ENCODE measurements at regions not wholly inside any gene's neighbourhood (a gene's known extent, or its start where the extent isn't known, plus 50 kb on each side); places are given as distances from the start of the nearest gene placed in this dataset.

- no peak overlapping the region for H3K27ac Mint-ChIP-seq
- no peaks in the 10 kb centered on the region for H3K27me3 Mint-ChIP-seq
- H3K4me1 Mint-ChIP-seq (ENCODE audit: low read depth) = no peaks in the 10 kb centered on the region
- H3K36me3 Mint-ChIP-seq (ENCODE audit: low read depth) = no peaks in the 10 kb centered on the region
- no peaks in the 10 kb centered on the region for H3K9me3 Mint-ChIP-seq
- H3K4me3 Mint-ChIP-seq = no peak overlapping the region
- intact Hi-C loops (cut with micrococcal nuclease) = no loop called here
Observed at GRCh38 chr18:72942766-72943165, 75.0 kb upstream of the NETO1 start.

- Mint-ChIP-seq H3K4me3 (no peak overlapping the region), H3K9me3 (no peaks in the 10 kb centered on the region), H3K36me3 (ENCODE audit: low read depth) (no peaks in the 10 kb centered on the region), H3K4me1 (ENCODE audit: low read depth) (no peaks in the 10 kb centered on the region), H3K27me3 (no peaks in the 10 kb centered on the region), H3K27ac (no peak overlapping the region)
- intact Hi-C loops (cut with micrococcal nuclease) = no loop called here
Observed at GRCh38 chr18:72940986-72941385, 73.2 kb upstream of the NETO1 start.

DNA sequence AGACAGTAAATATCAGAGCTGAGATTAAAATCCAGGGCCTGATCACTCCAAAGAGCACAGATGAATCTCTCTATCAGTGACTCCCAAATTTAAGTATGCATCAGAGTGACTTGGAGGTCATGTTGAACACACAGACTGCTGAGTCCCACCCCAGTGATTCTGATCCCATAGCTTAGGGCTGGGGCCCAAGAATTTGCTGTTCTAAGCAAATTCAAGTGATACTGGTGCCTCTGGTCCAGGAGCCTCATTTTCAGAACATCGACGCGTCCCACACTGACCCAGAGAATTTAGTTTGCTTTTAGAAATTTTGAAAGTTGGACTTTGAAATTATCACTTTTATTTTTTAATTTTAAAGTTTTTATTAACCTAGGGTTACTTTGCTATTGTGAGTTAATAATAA lies 72.7 kb upstream of the NETO1 start:
- Mint-ChIP-seq H3K27ac (no peak overlapping the region), H3K27me3 (no peaks in the 10 kb centered on the region), H3K9me3 (no peaks in the 10 kb centered on the region), H3K4me3 (no peak overlapping the region), H3K4me1 (ENCODE audit: low read depth) (no peaks in the 10 kb centered on the region), H3K36me3 (ENCODE audit: low read depth) (no peaks in the 10 kb centered on the region)
- intact Hi-C loops (cut with micrococcal nuclease) = no loop called here

DNA sequence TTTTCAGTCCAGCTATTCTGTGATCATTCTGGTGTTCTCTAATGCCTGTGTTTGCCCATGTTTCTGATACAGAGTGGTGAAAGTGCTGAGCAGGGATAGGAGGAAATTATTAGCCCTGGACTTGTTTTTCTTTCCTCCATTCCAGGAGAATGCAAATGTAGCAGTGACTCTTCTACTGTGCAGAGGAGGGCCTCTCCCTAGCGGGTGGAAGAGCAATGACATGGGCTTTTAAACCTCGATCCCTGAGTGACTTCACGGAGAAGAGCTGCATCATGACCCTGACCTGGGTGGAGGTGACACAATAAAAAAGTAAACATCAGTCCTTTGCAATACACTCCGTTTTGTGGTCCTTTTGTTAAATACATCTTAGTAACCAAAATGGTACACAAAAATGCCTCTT lies 68.0 kb upstream of the NETO1 start:
- Mint-ChIP-seq H3K4me3 (no peak overlapping the region), H3K27me3 (no peaks in the 10 kb centered on the region), H3K27ac (no peak overlapping the region), H3K4me1 (ENCODE audit: low read depth) (no peaks in the 10 kb centered on the region), H3K36me3 (ENCODE audit: low read depth) (no peaks in the 10 kb centered on the region), H3K9me3 (no peaks in the 10 kb centered on the region)
- intact Hi-C loops (cut with micrococcal nuclease) = no loop called here

- H3K9me3 Mint-ChIP-seq = peaks cover 68% of the 10 kb centered on the region
- no peaks in the 10 kb centered on the region for H3K36me3 Mint-ChIP-seq (ENCODE audit: low read depth)
- no peaks in the 10 kb centered on the region for H3K4me1 Mint-ChIP-seq (ENCODE audit: low read depth)
- H3K27ac Mint-ChIP-seq = no peak overlapping the region
- intact Hi-C loops (cut with micrococcal nuclease) = no loop called here
- no peak overlapping the region for H3K4me3 Mint-ChIP-seq
- H3K27me3 Mint-ChIP-seq = no peaks in the 10 kb centered on the region
Observed at GRCh38 chr18:72922895-72923294, 55.1 kb upstream of the NETO1 start.

Data from dendritic cell treated with granulocyte-macrophage colony-stimulating factor and Interleukin-4, amounts not matched to agents 40 ng/mL and 50 ng/mL, for 4 days (primary cell).